Embryonic facial prominence (tissue), 1 donor: ENCODE measurements at regions not wholly inside any gene's neighbourhood (a gene's known extent, or its start where the extent isn't known, plus 50 kb on each side); places are given as distances from the start of the nearest gene placed in this dataset.

ENCODE experiments used
- DNase-seq: peaks from one replicate; pipeline ENCODE4 v3.0.0-alpha.2; 2016; ENCODE audit errors: extremely low spot score

DNA sequence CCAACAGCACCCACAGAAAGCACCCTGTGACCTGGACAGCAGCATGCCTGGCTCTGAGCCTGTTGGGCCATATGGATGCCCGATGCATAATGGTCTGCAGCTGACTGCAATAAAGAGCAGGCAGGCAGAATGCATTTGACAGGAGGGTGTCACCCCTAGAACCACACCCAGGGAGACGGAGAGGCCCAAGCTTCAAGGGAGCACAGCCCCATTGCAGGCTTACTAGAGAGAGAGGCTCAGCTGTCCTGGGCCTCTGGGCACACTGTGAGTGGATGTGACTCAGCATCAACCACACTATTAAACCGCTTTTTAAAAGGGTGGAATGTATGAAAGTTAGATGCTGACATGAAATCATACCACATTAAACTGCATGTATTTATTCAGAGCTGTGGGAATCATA, 365.3 kb downstream of the CTTN start:
- DNase-seq: no peak

GRCh38 chr11:70764356-70764905, 366.1 kb downstream of the CTTN start:
- DNase-seq: no peak

GRCh38 chr11:70766901-70767300, 368.6 kb downstream of the CTTN start:
- no peak for DNase-seq

DNA sequence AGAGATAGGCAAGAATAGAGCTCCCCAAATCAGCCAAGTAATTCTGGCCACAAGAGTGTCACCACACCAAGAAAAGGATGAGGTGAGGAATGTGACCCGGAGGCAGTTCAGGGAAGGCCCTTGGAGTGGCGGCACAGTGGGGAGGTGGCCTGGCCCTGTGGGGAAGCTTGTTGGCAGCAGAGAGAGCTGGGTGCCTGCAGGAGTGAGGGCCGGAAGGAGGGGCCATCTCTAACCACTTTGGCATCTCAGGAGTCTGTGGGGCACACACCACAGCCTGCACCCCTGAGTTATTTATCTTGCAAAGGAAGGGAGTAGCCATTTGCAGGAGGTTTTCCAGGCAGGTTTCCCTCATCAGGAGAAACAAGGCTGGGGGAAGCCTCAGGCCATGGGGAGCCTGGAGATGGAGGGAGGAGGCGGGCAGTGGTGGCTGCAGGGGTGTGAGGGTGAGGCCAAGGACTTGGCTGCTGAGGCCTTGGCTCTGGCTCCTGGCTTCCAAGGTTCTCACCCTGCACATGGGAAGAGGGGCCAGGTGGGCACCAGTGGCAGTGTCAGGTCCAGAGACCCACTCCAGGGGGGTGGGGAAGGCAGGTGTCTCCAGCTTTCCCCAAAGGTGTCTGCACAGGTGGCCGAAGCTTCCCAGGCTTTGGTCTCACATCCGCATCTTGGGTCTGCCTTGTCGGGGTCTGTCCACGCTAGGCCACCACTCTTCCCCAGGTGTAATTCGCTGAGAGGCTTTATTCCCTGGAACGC, 370.2 kb downstream of the CTTN start:
- no peak for DNase-seq

- no peak for DNase-seq
These were observed 370.8 kb downstream of the CTTN start for GRCh38 chr11:70769106-70769505.

GRCh38 chr11:70769521-70769920, 371.2 kb downstream of the CTTN start:
- no peak for DNase-seq

DNA sequence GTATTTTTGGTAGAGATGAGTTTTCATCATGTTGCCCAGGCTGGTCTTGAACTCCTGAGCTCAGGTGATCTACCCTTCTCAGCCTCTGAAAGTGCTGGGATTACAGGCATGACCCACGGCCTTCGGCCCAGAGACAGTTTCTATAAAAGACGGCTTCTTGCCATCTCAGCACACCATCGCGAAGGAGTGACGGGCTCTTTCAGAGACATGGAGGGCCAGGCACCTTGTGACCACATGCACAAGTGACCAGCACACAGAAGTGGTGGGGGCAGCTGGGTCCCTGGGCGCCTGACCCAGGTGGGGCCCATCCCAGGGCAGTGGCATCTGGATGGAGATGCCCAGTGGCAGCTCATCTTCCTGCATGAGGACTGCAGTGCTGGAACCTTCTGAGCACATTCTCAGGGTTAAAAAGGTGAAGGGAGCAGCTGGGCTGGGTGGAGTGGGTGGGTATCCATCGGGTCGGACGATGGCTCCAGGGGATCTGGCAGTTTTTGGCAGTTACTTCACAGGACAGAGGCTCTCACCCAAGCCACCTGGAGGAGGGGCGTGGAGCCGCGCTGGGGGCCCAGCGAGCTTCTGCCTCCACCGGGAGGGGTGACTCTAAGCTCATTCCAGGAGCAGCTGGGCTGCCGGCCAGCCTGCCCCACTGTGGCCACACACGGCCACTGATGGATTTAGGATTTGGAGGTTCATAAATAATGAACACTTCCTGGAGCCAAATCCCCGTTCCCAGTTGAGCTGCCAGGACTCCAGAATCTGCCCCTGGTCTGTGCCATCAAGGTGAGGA, 373.0 kb downstream of the CTTN start:
- no peak for DNase-seq

DNA sequence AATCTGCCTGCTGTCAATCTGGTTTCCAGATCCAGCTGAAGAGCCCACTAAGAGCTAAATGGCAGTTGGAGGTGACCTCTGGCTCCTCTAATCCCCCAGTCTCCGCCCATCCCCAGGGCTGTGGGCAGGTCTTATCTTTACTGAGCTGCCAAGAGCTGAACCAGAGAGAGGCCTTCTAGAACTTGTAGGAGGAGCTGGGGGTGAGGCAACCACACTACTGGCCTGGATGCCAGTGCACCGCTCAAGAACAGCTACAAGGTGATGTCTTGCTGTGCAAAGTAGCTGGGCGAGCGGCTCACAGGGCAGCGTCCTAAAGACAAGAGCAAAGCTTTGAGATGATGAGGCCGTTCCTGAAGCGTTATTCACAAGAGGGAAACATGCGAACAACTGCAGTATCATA, 374.6 kb downstream of the CTTN start:
- DNase-seq: no peak

- no peak for DNase-seq
These were observed 377.2 kb downstream of the CTTN start for GRCh38 chr11:70775386-70776075.

- DNase-seq: no peak
These were observed 378.7 kb downstream of the CTTN start for GRCh38 chr11:70776914-70777532.

DNA sequence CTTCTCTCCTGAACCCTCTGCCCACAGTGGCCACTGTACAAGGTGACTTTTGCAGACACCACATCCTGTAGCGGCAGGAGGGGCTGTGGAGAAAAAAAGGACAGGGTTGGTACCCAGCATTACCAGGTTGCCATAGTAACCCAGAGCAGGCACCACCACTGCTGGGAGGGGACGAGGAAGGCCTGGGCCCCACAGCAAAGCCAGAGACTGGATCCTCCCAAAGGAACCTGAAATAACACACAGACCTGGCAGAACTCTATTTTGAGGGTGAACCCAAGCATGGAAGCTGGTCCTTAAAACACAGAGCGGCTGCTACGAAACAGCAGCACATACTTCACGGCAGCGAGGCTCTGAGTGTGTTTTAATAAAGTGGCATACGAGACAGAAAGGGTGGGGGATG, 380.6 kb downstream of the CTTN start:
- no peak for DNase-seq

DNA sequence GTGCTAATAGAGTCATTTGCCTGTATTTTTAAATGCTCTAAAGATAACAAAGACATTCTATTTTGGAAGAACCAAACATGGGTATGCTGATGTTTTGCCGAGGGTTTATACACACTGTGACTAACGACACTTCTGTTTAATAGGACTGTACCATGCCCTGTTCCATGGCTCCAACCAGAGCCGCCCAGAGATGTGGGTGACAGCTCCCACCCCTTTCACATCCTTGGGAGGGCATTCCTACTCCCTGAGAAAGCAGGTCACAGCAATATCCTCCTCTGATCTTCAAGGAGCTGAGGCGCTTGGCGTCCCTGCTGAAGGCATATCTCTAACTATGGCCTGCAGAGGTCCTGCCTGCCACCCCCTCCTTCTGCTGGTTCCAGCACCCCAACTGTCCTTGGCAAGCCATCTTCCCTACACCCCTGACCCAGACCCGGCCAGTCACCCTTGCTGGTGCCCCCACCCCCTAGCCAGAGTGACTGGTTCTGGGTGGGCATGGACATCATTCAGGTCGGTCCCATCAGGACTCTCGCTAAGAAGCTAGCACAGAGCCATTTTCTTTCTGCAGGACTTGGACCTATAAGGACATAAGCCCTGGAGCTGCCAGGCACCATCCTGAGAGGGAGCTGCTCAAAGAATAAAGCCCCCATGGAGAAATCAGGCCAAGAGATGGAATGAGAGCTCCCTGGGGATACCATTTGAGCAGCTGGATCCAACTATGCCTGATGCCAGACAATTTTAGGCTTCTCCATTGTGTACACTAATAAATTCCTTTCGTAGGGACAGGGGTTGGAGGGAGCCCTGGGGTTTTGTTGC, 381.3 kb downstream of the CTTN start:
- DNase-seq: no peak

- no peak for DNase-seq
These were observed 381.9 kb downstream of the CTTN start for GRCh38 chr11:70780246-70780535.

GRCh38 chr11:70782401-70782913, 384.1 kb downstream of the CTTN start:
- DNase-seq: no peak

DNA sequence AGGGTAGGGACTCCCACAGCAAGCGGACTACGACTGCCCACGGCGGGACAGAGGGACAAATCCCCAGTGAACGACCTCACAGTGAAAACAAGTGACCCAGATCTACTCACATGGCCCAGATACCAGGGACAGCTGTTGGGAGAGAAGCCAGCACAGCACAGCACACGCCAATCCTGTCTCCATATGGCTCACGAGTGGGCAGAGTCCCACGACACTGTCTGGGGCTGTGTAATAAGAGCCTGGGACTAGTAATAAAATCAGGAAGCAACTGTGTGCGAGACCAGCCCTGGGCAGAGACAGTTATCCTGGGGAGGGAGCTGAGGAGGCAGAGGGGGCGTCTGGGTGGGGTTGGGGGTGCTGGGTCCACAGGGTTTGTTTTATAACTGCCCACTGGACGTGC, 385.0 kb downstream of the CTTN start:
- DNase-seq: no peak

GRCh38 chr11:70783821-70784220, 385.5 kb downstream of the CTTN start:
- no peak for DNase-seq

- no peak for DNase-seq
These were observed 387.0 kb downstream of the CTTN start for GRCh38 chr11:70785372-70785771.

DNA sequence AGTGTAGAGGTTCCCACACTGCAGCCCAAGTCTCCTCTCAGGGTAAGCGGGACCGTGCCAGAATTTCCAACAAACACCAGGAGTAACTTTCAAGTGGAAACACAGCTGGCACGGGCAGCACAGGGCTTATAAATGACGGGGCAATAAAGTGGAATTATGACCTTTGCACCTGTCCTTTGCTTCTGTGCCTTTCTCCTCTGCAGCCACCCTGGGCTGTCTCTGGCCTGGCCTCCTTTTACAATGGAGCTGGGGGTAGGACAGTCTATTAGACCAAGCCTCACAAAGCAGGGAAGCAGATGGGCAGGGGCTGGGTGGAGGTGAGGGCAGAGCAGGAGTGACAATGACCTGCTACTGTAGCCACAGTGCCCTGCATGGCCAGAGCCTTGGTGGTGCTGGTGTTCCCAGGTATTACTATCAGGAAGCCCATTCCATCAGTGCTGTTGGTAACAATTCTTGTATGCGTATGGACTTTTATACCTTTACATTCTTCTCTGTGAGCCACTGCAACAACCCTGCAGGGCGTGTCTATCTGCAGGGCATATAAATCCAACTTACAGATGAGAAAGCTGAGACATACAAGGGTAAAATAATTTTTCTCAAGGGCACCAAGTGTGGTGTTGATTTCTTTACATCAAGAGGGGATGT, 387.8 kb downstream of the CTTN start:
- no peak for DNase-seq

GRCh38 chr11:70788248-70789022, 390.1 kb downstream of the CTTN start:
- no peak for DNase-seq
